KMS-11 (cell line): ENCODE measurements at regions not wholly inside any gene's neighbourhood (a gene's known extent, or its start where the extent isn't known, plus 50 kb on each side); places are given as distances from the start of the nearest gene placed in this dataset.

Source experiments
- H2AFZ ChIP-seq: fragments of 200-600 bp; sonication (generic); 2 replicates; pipeline ENCODE4 v1.6.1; 2016; ENCODE audit warnings: antibody characterized with exemption, mixed run types, low read depth
- H3K27ac ChIP-seq: fragments of 200-600 bp; sonication (generic); 2 replicates; pipeline ENCODE4 v1.6.1; 2016; ENCODE audit warnings: mild to moderate bottlenecking, mixed run types
- H3K27me3 ChIP-seq: fragments of 200-600 bp; sonication (generic); 2 replicates; pipeline ENCODE4 v1.6.1; 2017; ENCODE audit warnings: mild to moderate bottlenecking, low read depth, mixed run types, moderate library complexity; ENCODE audit not compliant: insufficient read depth
- H3K36me3 ChIP-seq: fragments of 200-600 bp; sonication (generic); 2 replicates; pipeline ENCODE4 v1.6.1; 2017; ENCODE audit warnings: mild to moderate bottlenecking, mixed run types; ENCODE audit not compliant: insufficient read depth
- H3K4me1 ChIP-seq: fragments of 200-600 bp; sonication (generic); 2 replicates; pipeline ENCODE4 v1.6.1; 2016; ENCODE audit warnings: mild to moderate bottlenecking, low read depth, mixed run types; ENCODE audit not compliant: poor library complexity, severe bottlenecking
- H3K4me2 ChIP-seq: fragments of 200-600 bp; sonication (generic); 2 replicates; pipeline ENCODE4 v1.7.0; 2016; ENCODE audit warnings: mild to moderate bottlenecking, mixed run types
- H3K4me3 ChIP-seq: fragments of 200-600 bp; sonication (generic); IDR thresholded peaks from 2 replicates; pipeline ENCODE4 v1.6.1; 2017; ENCODE audit warnings: low read depth, low read length, mixed read lengths; ENCODE audit not compliant: insufficient read depth
- H3K79me2 ChIP-seq: fragments of 200-600 bp; sonication (generic); 2 replicates; pipeline ENCODE4 v1.6.1; 2016; ENCODE audit warnings: low read depth, mixed run types; ENCODE audit not compliant: insufficient read depth
- H3K9ac ChIP-seq: fragments of 200-600 bp; sonication (generic); 2 replicates; pipeline ENCODE4 v1.6.1; 2016; ENCODE audit warnings: mild to moderate bottlenecking, mixed run types
- H4K20me1 ChIP-seq: fragments of 200-600 bp; sonication (generic); 2 replicates; pipeline ENCODE4 v1.6.1; 2016; ENCODE audit warnings: mild to moderate bottlenecking, mixed run types; ENCODE audit not compliant: insufficient read depth
- CTCF ChIP-seq: fragments of 200-600 bp; sonication (generic); conservative IDR thresholded peaks from 2 replicates; pipeline ENCODE4 v1.6.1; 2017; ENCODE audit warnings: low read depth, mild to moderate bottlenecking, antibody characterized with exemption, low read length, moderate library complexity, mixed read lengths

GRCh38 chr1:195577748-195578147 lies 1030.5 kb downstream of the KCNT2 start:
- no peak overlapping the region for H3K9ac ChIP-seq
- TF ChIP-seq CTCF: no peak
- H3K4me3 ChIP-seq: no peak overlapping the region
- no peaks in the 10 kb centered on the region for H3K27me3 ChIP-seq
- H3K4me2 ChIP-seq: no peak overlapping the region
- H4K20me1 ChIP-seq: no peaks in the 10 kb centered on the region
- H3K36me3 ChIP-seq: no peaks in the 10 kb centered on the region
- no peaks in the 10 kb centered on the region for H3K4me1 ChIP-seq
- H2AFZ ChIP-seq: no peak overlapping the region
- no peaks in the 10 kb centered on the region for H3K79me2 ChIP-seq
- no peak overlapping the region for H3K27ac ChIP-seq

GRCh38 chr1:195576641-195577040 lies 1031.6 kb downstream of the KCNT2 start:
- Histone ChIP-seq H3K4me3 (no peak overlapping the region), H3K4me2 (no peak overlapping the region), H3K27me3 (no peaks in the 10 kb centered on the region), H3K27ac (no peak overlapping the region), H3K4me1 (no peaks in the 10 kb centered on the region), H3K79me2 (no peaks in the 10 kb centered on the region), H4K20me1 (no peaks in the 10 kb centered on the region), H3K9ac (no peak overlapping the region), H3K36me3 (no peaks in the 10 kb centered on the region), H2AFZ (no peak overlapping the region)
- no peak for TF ChIP-seq CTCF

DNA sequence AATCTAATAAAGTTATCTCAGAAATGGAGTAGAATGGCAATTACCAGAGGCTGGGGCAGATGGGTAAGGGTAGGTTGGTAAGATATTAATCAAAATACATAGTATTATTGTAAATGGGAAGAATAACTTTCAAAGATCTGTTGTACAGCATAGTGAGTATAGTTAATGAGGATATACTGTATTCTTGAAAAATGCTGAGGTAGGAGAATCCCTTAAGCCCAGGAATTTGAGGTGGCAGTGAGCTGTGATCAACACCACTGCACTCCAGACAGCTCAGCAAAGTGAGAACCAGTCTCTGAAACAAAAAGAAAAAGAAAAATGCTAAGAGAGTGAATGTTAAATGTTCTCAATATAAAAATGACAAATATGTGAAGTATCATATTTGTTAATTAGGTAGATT lies 1033.7 kb downstream of the KCNT2 start:
- Histone ChIP-seq H4K20me1 (no peaks in the 10 kb centered on the region), H3K27me3 (no peaks in the 10 kb centered on the region), H3K9ac (no peak overlapping the region), H3K27ac (no peak overlapping the region), H3K79me2 (no peaks in the 10 kb centered on the region), H3K4me2 (no peak overlapping the region), H3K4me1 (no peaks in the 10 kb centered on the region), H3K36me3 (no peaks in the 10 kb centered on the region), H2AFZ (no peak overlapping the region), H3K4me3 (no peak overlapping the region)
- no peak for TF ChIP-seq CTCF

DNA sequence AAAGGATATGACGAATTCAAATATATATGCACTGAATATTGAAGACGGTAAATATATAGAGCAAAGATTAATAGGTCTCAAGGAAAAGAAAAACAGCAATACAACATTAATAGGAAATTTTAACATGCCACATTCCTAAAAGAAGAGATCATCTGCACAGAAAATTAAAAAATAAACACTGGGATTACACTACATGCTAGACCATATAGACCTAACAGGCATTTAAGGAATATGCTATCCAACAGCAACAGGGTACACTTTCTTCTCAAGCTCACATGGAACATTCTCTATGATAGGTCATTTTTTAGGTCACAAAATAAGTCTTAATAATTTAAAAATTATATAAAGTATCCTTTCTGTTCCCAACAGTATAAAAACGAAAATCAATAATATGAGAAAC lies 1038.3 kb downstream of the KCNT2 start:
- Histone ChIP-seq H3K36me3 (no peaks in the 10 kb centered on the region), H3K27ac (no peak overlapping the region), H3K79me2 (no peaks in the 10 kb centered on the region), H3K4me1 (no peaks in the 10 kb centered on the region), H2AFZ (no peak overlapping the region), H3K4me3 (no peak overlapping the region), H4K20me1 (no peaks in the 10 kb centered on the region), H3K9ac (no peak overlapping the region), H3K27me3 (no peaks in the 10 kb centered on the region), H3K4me2 (no peak overlapping the region)
- no peak for TF ChIP-seq CTCF

DNA sequence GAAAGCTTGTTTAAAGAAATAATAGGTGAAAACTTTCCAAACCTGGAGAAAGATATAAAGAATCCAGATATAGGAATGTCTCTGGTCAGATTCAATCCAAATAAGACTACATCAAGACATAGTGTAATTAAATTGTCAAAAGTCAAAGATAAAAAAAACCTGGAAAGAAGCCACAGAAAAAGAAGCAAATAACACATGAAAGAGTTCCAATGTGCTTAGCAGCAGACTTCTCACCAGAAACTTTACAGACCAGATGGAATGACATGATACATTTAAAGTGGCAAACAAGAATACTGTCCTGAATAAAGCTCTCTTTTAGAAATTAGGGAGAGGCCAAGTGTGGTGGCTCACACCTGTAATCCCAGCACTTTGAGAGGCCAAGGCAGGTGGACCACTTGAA lies 1039.9 kb downstream of the KCNT2 start:
- H3K4me1 ChIP-seq: no peaks in the 10 kb centered on the region
- no peak overlapping the region for H2AFZ ChIP-seq
- H3K27ac ChIP-seq: no peak overlapping the region
- no peaks in the 10 kb centered on the region for H4K20me1 ChIP-seq
- TF ChIP-seq CTCF: no peak
- H3K9ac ChIP-seq: no peak overlapping the region
- H3K4me3 ChIP-seq: no peak overlapping the region
- H3K36me3 ChIP-seq: no peaks in the 10 kb centered on the region
- H3K4me2 ChIP-seq: no peak overlapping the region
- H3K79me2 ChIP-seq: no peaks in the 10 kb centered on the region
- H3K27me3 ChIP-seq: no peaks in the 10 kb centered on the region
